ENCODE measurements at regions not wholly inside any gene's neighbourhood (a gene's known extent, or its start where the extent isn't known, plus 50 kb on each side); places are given as distances from the start of the nearest gene placed in this dataset.

- DNase-seq, result no peak
- Mint-ChIP-seq H3K27ac (no peak overlapping the region), H3K36me3 (no peaks in the 10 kb centered on the region), H3K27me3 (peaks cover 40% of the 10 kb centered on the region), H3K4me3 (no peak overlapping the region), H3K4me1 (ENCODE audit: low read depth) (no peaks in the 10 kb centered on the region), H3K9me3 (no peaks in the 10 kb centered on the region)
- ChIA-PET POLR2A (no interaction called here), CTCF (no interaction called here)
- intact Hi-C loops (cut with micrococcal nuclease), result no loop called here
These were observed 56.8 kb upstream of the B3GAT1 start for GRCh38 chr11:134468796-134469195.

GRCh38 chr11:134468081-134468668 lies 56.1 kb upstream of the B3GAT1 start:
- Mint-ChIP-seq H3K36me3 (no peaks in the 10 kb centered on the region), H3K4me3 (no peak overlapping the region), H3K27me3 (peaks cover 38% of the 10 kb centered on the region), H3K4me1 (ENCODE audit: low read depth) (no peaks in the 10 kb centered on the region), H3K27ac (no peak overlapping the region), H3K9me3 (no peaks in the 10 kb centered on the region)
- ChIA-PET POLR2A (no interaction called here), CTCF (no interaction called here)
- intact Hi-C loops (cut with micrococcal nuclease), result no loop called here
- DNase-seq, result no peak

DNA sequence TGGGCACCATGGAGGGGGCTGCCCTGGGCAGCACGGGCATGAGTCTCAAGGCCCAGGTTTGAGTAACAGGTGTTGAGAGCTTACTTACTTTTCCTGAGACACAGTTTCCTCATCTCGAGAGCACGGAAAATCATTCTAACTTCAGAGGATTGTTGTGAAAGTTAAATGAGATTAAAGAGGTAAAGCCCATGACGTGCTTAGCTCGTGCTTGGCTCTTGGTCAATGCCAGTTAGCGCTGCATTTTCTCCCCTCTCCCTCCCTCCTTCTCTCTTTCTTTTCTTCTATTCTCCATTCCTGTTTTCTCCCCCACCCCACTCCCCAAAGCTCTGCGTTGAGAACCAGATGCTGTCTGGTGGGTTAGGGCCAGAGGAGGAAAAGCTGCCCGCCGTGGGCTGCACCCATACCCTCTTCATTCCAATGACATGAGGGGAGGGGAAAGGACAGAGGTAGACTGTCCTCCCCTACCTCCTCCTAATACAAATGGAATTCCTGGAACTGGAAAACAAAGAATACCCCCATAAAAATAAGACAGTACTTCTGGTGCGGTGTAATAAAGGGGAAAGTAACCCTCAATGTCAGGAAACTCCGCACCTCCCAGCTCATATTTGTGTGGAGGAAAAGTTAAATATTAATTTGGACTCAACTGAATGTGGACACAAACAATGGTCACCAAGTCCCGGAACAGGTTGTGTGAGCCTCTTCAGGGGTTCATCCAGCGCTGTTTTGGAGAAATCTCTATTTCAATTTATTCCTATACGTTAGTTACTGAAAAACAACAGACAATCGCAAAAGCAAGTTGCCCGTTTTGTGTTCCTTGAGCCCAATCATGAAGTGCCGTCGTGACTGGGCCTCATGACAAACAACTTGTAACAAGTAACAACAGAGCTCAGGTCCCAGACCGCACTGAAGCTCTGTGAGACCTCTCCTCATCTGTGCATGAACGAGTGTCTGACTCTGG lies 54.8 kb upstream of the B3GAT1 start:
- no peaks in the 10 kb centered on the region for H3K4me1 Mint-ChIP-seq (ENCODE audit: low read depth)
- H3K27ac Mint-ChIP-seq, result no peak overlapping the region
- DNase-seq, result no peak
- peaks cover 34% of the 10 kb centered on the region for H3K27me3 Mint-ChIP-seq
- no peak overlapping the region for H3K4me3 Mint-ChIP-seq
- POLR2A ChIA-PET, result no interaction called here
- CTCF ChIA-PET, result no interaction called here
- H3K36me3 Mint-ChIP-seq, result no peaks in the 10 kb centered on the region
- H3K9me3 Mint-ChIP-seq, result peaks cover 3% of the 10 kb centered on the region
- intact Hi-C loops (cut with micrococcal nuclease), result no loop called here

- intact Hi-C loops (cut with micrococcal nuclease), result no loop called here
- Mint-ChIP-seq H3K27me3 (peaks cover 35% of the 10 kb centered on the region), H3K27ac (no peak overlapping the region), H3K9me3 (peaks cover 4% of the 10 kb centered on the region), H3K4me3 (no peak overlapping the region), H3K4me1 (ENCODE audit: low read depth) (no peaks in the 10 kb centered on the region), H3K36me3 (no peaks in the 10 kb centered on the region)
- POLR2A ChIA-PET, result no interaction called here
- no peak for DNase-seq
- CTCF ChIA-PET, result no interaction called here
These were observed 54.1 kb upstream of the B3GAT1 start for GRCh38 chr11:134466156-134466555.

DNA sequence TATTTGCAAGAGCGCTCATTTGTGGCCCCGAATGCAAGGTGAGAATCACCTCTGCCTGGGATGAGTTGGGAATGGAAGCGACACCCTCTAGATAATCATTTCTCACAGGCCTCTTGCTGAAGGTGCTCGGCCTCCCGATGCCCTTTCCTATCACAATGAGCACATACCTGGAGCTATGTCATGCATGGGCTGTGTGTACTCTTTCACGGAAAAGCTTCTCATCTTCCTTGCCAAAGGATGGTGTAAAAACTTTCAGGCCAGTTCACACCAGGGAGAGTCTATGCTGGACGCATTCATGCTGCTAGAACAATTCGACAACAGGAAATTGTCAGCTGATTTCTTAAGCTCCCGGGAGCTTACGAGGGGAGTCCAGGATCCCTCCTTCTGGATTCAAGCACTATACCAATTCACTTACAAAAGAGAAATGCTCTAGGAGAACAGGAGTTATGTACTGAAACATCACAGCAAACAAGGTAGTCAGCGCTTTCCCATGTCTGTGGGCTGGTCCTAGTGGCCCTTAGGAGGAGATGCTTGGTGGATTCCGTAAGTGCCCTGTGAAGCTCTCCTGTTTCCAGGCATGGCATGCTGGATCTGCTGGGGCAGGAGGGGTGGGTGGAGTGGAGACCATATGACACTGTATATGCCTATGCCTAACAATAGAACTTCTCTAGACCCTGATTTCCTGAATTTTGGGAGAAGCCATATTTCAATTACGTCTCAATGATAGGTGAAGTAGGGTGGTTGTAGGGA lies 53.1 kb upstream of the B3GAT1 start:
- H3K27me3 Mint-ChIP-seq, result peaks cover 30% of the 10 kb centered on the region

GRCh38 chr11:134464196-134464595 lies 52.2 kb upstream of the B3GAT1 start:
- DNase-seq, result no peak
- no peak overlapping the region for H3K4me3 Mint-ChIP-seq
- CTCF ChIA-PET, result no interaction called here
- POLR2A ChIA-PET, result no interaction called here
- peaks cover 28% of the 10 kb centered on the region for H3K27me3 Mint-ChIP-seq
- H3K4me1 Mint-ChIP-seq (ENCODE audit: low read depth), result no peaks in the 10 kb centered on the region
- H3K36me3 Mint-ChIP-seq, result no peaks in the 10 kb centered on the region
- peaks cover 4% of the 10 kb centered on the region for H3K9me3 Mint-ChIP-seq
- intact Hi-C loops (cut with micrococcal nuclease), result no loop called here
- H3K27ac Mint-ChIP-seq, result no peak overlapping the region

More for the DNA sequence above, 53.1 kb upstream of the B3GAT1 start:
- ChIA-PET POLR2A (no interaction called here), CTCF (no interaction called here)
- Mint-ChIP-seq H3K4me3 (no peak overlapping the region), H3K9me3 (peaks cover 4% of the 10 kb centered on the region), H3K36me3 (no peaks in the 10 kb centered on the region), H3K4me1 (ENCODE audit: low read depth) (no peaks in the 10 kb centered on the region), H3K27ac (no peak overlapping the region)
- DNase-seq, result no peak
- intact Hi-C loops (cut with micrococcal nuclease), result no loop called here

- intact Hi-C loops (cut with micrococcal nuclease), result no loop called here
- POLR2A ChIA-PET, result no interaction called here
- H3K27ac Mint-ChIP-seq, result no peak overlapping the region
- no peaks in the 10 kb centered on the region for H3K36me3 Mint-ChIP-seq
- H3K9me3 Mint-ChIP-seq, result peaks cover 6% of the 10 kb centered on the region
- CTCF ChIA-PET, result no interaction called here
- no peaks in the 10 kb centered on the region for H3K4me1 Mint-ChIP-seq (ENCODE audit: low read depth)
- no peak overlapping the region for H3K4me3 Mint-ChIP-seq
- H3K27me3 Mint-ChIP-seq, result peaks cover 28% of the 10 kb centered on the region
- DNase-seq, result no peak
These were observed 51.7 kb upstream of the B3GAT1 start for GRCh38 chr11:134463716-134464115.

All from activated CD4-positive, alpha-beta memory T cell treated with anti-CD3 and anti-CD28 coated beads for 36 hours (primary cell).